Mucosa of descending colon (tissue), 3 donors: ENCODE measurements at regions not wholly inside any gene's neighbourhood (a gene's known extent, or its start where the extent isn't known, plus 50 kb on each side); places are given as distances from the start of the nearest gene placed in this dataset.

Experiments
- ATAC-seq: fragments of 200-7000 bp; cut with Tn5 transposase; one replicate; pipeline ENCODE4 v1.9.1; 2020; ENCODE audit warnings: mild to moderate bottlenecking, moderate library complexity
- DNase-seq, 3 donors: peaks; one replicate each; pipeline ENCODE4 v3.0.0-alpha.2; 2020
- H3K36me3 ChIP-seq: fragments of 200-600 bp; one replicate; pipeline ENCODE4 v1.8.0; 2021; ENCODE audit warnings: low read depth, mild to moderate bottlenecking
- H3K4me1 ChIP-seq: fragments of 200-600 bp; one replicate; pipeline ENCODE4 v1.8.0; 2021; ENCODE audit warnings: low read depth, mild to moderate bottlenecking
- H3K4me3 ChIP-seq: fragments of 200-600 bp; one replicate; pipeline ENCODE4 v1.8.0; 2021; ENCODE audit warnings: mild to moderate bottlenecking
- H3K9me3 ChIP-seq: fragments of 200-600 bp; one replicate; pipeline ENCODE4 v1.8.0; 2021; ENCODE audit warnings: mild to moderate bottlenecking
- intact Hi-C, 2 donors: fragments of 100-400 bp; cut with DNase I in 1 of 2; cut with micrococcal nuclease in 1 of 2; formaldehyde crosslinking; loops; one replicate each; pipeline versions ENCODE4 v1.11.0 to v1.11.1; 2022; cut with DNase I, micrococcal nuclease
- TF ChIP-seq, protein P1 (sequence below): fragments of 200-600 bp; IDR thresholded peaks from one replicate; pipeline ENCODE4 v1.8.0; 2022; ENCODE audit warnings: antibody characterized with exemption, mild to moderate bottlenecking
- donor health status: DM: no; HTN: no; CAD: no; lungs with moderate emphysema.
- donor health status: DM: no; HTN: no; CAD: no.
- donor health status: DM: no; HTN: yes; CAD: no.

DNA sequence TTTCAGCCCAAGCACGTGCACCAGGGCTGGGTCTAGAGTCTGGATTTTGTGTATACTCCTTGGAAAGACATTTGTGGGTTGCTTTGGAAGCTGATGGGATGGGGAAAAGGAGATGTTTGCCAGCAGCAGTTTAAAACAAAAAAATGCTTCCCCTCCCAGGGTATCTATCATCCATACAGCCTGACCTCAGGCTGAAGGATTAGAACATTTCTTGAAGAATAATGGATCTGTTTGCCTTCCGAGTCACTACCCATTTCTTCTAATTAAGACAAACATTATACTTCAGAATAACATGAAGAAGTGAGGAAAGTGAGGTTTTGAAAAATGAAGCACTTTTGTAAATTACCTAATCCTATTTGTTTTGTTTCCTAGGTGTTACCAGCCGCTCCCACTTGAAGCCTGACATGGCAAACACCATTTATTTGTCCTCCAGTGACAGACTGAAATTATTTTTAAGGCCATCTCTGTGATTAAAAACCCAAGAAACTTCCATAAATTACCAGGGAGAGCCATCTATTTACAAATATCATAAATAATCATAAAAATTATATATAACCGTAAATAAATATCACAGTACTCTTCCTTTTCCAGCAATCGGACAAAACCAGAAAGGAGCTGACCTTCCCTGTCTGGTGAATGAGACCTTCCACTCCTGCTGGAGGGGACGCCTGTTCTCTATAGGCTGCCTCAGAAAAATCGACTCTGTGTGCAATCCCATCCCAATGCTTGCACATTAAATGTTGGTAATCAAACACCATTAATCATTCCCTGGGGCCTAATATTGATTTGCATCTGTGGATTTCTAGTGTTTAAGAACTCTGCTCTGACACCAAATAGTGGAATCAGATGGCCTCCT lies 106.8 kb downstream of the C1D start:
- TF ChIP-seq, protein P1, sequence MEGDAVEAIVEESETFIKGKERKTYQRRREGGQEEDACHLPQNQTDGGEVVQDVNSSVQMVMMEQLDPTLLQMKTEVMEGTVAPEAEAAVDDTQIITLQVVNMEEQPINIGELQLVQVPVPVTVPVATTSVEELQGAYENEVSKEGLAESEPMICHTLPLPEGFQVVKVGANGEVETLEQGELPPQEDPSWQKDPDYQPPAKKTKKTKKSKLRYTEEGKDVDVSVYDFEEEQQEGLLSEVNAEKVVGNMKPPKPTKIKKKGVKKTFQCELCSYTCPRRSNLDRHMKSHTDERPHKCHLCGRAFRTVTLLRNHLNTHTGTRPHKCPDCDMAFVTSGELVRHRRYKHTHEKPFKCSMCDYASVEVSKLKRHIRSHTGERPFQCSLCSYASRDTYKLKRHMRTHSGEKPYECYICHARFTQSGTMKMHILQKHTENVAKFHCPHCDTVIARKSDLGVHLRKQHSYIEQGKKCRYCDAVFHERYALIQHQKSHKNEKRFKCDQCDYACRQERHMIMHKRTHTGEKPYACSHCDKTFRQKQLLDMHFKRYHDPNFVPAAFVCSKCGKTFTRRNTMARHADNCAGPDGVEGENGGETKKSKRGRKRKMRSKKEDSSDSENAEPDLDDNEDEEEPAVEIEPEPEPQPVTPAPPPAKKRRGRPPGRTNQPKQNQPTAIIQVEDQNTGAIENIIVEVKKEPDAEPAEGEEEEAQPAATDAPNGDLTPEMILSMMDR, result no peak

DNA sequence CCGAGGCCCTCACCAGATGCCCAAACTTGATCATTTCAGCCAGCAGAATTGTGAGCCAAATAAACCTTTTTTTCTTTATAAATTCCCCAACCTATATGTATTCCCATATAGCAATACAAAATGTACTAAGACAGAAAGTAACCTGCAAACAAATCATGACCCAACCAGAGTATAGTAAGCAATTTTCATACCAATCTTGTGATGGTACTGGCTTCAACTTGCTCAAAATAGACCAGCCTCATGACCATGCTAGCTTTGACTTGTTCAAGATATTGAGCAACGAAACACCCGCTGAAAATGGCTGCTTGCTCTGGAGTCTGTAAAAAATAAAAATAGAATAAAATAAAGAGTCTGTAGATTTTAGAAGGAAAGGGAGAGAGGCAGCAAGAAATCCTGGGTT lies 97.6 kb downstream of the C1D start:
- TF ChIP-seq, protein P1, result no peak
- DNase-seq (no peak), ATAC-seq (no peak)
- H3K9me3 ChIP-seq, result no peaks in the 10 kb centered on the region
- H3K4me3 ChIP-seq, result no peak overlapping the region
- no peaks in the 10 kb centered on the region for H3K4me1 ChIP-seq
- intact Hi-C loops, result no loop called here
- no peaks in the 10 kb centered on the region for H3K36me3 ChIP-seq

More for the DNA sequence above, 106.8 kb downstream of the C1D start:
- Histone ChIP-seq H3K4me1 (no peaks in the 10 kb centered on the region), H3K36me3 (no peaks in the 10 kb centered on the region), H3K9me3 (no peaks in the 10 kb centered on the region), H3K4me3 (no peak overlapping the region)
- intact Hi-C loops, result no loop called here
- ATAC-seq (no peak), DNase-seq (no peak)

DNA sequence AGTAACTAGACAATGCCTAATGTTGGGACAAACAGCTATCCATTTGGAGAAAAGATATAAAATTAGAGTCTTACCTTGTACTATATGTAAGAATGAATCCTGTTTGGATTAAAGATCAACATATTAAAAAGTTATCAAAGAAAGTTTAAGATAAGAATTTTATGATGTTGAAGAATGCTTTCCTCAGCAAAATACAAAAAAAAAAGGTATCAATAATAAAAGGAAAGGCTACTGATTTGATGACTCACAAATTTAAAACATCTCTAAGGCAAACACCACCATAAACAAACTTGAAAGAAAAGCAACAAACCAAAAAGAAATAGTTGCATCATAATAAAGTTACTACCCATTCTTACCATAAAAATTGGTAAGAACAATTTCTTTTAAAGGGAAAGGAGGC lies 92.7 kb downstream of the C1D start:
- no peak overlapping the region for H3K4me3 ChIP-seq
- TF ChIP-seq, protein P1, result no peak
- ATAC-seq (no peak), DNase-seq (no peak)
- intact Hi-C loops, result no loop called here
- no peaks in the 10 kb centered on the region for H3K9me3 ChIP-seq
- H3K4me1 ChIP-seq, result no peaks in the 10 kb centered on the region
- no peaks in the 10 kb centered on the region for H3K36me3 ChIP-seq

DNA sequence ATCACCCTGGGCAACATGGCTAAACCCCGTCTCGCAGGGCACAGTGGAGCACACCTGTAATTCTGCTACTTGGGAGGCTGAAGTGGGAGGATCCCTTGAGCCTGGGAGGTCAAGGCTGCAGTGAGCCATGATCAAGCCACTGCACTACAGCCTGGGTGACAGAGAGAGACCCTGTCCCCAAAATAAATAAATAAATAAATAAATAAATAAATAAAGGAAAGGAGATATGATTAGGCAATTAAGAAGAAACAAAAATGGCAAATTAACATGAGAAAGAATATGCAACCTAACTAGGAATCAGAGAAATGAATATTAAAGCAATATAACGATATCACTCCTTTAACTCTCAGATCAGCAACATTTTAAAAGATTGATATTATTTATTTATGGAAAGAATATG lies 92.3 kb downstream of the C1D start:
- Histone ChIP-seq H3K4me1 (no peaks in the 10 kb centered on the region), H3K9me3 (no peaks in the 10 kb centered on the region), H3K36me3 (no peaks in the 10 kb centered on the region), H3K4me3 (no peak overlapping the region)
- TF ChIP-seq, protein P1, result no peak
- no peak for DNase-seq
- intact Hi-C loops, result no loop called here
- ATAC-seq, result no peak

DNA sequence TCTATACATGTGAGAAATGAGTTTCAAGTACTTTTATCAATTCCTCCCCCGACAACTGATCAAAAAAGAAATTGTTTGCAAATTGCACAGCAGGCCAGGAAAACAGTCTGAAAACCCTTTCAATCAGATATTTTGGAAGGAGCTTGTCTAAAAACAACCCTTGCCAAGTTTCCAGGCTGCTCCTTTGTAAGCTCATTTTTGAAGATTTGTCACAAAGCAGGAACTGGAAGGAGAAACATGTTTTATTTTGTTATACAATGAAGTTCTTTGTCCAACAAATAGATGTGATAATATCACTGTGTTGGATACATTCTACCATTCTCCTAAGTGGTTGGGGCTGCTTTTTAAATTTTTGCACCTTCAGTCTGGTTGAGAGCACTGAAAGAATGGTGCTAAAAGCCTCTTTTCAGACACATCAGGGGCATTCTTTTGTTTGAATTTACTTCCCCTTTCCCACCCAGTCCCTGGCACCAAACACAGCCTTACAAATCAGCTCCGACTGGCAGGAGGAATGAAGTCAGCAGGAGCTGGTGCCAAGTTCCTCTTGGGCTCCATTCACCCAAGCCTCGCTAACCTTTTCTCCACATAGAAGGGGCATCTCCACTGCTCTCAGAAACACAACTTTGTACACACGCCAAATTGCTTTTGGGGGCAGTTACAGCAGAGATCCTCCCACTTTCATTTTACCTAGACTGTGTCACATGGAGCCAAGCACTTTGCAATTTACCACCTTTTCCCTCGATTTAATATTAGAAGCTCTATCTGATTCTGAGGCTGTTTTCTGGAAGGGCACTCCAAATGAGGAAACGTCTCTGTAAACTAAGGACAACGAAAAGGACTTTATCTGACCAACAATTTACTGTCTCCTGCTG lies 88.0 kb downstream of the C1D start:
- Histone ChIP-seq H3K4me3 (no peak overlapping the region), H3K9me3 (no peaks in the 10 kb centered on the region), H3K36me3 (no peaks in the 10 kb centered on the region), H3K4me1 (no peaks in the 10 kb centered on the region)
- intact Hi-C loops, result no loop called here
- ATAC-seq (peak; percentile 29), DNase-seq (peak in 1 of 3 donors; percentile 21)
- TF ChIP-seq, protein P1, result no peak
